Transverse colon (tissue), 4 donors: ENCODE measurements at regions not wholly inside any gene's neighbourhood (a gene's known extent, or its start where the extent isn't known, plus 50 kb on each side); places are given as distances from the start of the nearest gene placed in this dataset.
A peak's percentile ranks its signal among the peaks of the same experiment; 100 is the strongest.

Experiments used
- DNase-seq: peaks from one replicate; pipeline ENCODE4 v3.0.0-alpha.2; 2019
- H3K27ac ChIP-seq, 4 donors: fragments of 200-600 bp; sonication (generic); 2 replicates each; pipeline ENCODE4 v1.5.1; 2016 to 2018; ENCODE audit warnings: inconsistent platforms in 4 of 4
- H3K27me3 ChIP-seq: fragments of 200-600 bp; sonication (generic); 2 replicates; pipeline ENCODE4 v1.5.1; 2017; ENCODE audit warnings: inconsistent platforms
- H3K36me3 ChIP-seq, 4 donors: fragments of 200-600 bp; sonication (generic); 2 replicates each; pipeline ENCODE4 v1.5.1; 2017 to 2019; ENCODE audit warnings: inconsistent platforms in 4 of 4
- H3K4me1 ChIP-seq, 4 donors: fragments of 200-600 bp; sonication (generic); 2 replicates each; pipeline ENCODE4 v1.5.1; 2017 to 2020; ENCODE audit warnings: inconsistent platforms in 4 of 4
- H3K4me3 ChIP-seq, 4 donors: fragments of 200-600 bp; sonication (generic); 1 replicate in 1 of 4; 2 replicates in 3 of 4; pipeline versions ENCODE4 v1.5.1 to v1.6.1; 2017 to 2019; ENCODE audit warnings: inconsistent platforms in 4 of 4
- H3K9me3 ChIP-seq, 2 donors: fragments of 200-600 bp; sonication (generic); 2 replicates each; pipeline ENCODE4 v1.5.1; 2017 to 2019; ENCODE audit warnings: inconsistent platforms in 2 of 2
- CTCF ChIP-seq, 5 experiments: fragments of 200-600 bp in 3 of 5; fragments of 450-650 bp in 2 of 5; sonication (generic) in 3 of 5; IDR thresholded peaks; 1 replicate in 2 of 5; 2 replicates in 3 of 5; pipeline ENCODE4 v1.5.1; 2016 to 2017; ENCODE audit warnings: antibody characterized with exemption in 5 of 5, inconsistent platforms in 3 of 5, mild to moderate bottlenecking in 2 of 5, moderate library complexity in 1 of 5
- EP300 ChIP-seq: sonication (generic); formaldehyde crosslinking; IDR thresholded peaks from one replicate; pipeline ENCODE4 v1.6.1; 2017; ENCODE audit warnings: antibody characterized with exemption, low read depth
- POLR2A ChIP-seq: fragments of 450-650 bp; IDR thresholded peaks from one replicate; pipeline ENCODE4 v1.6.1; 2016; ENCODE audit warnings: antibody characterized with exemption, mild to moderate bottlenecking, moderate library complexity
- POLR2AphosphoS5 ChIP-seq, 3 donors: sonication (generic); formaldehyde crosslinking; IDR thresholded peaks; one replicate each; pipeline ENCODE4 v1.6.1; 2016; ENCODE audit warnings: antibody characterized with exemption in 3 of 3
- WGBS, 2 donors: methylation state at CpG; one replicate each; pipeline ENCODE4 v1.1.5; 2018; ENCODE audit warnings: low coverage in 1 of 2; 5-methylcytosine and 5-hydroxymethylcytosine counted together
- in situ Hi-C, 4 donors: fragments of 200-750 bp; cut with MboI; loops; one replicate each; pipeline versions ENCODE4 v1.15.0 to v1.15.1; 2017; ENCODE audit warnings: low sequenced_read_pairs in 3 of 4, low pct_ligation_motif_present in 1 of 4, low pct_unique_long_range_greater_than_20kb in 1 of 4
- intact Hi-C: fragments of 100-400 bp; cut with DNase I; formaldehyde crosslinking; loops from one replicate; pipeline ENCODE4 v1.15.1; 2023; ENCODE audit warnings: low total_unique reads
- small RNA-seq, 4 donors: library from RNA; depleted of rRNA; stranded (forward); fragments of <200 nt; gene quantifications; one replicate each; pipeline ENCODE3, GENCODE V24; 2016

- TF ChIP-seq CTCF (IDR thresholded peaks at IDR 0.05): no peak
- TF ChIP-seq EP300: no peak
- no peak for TF ChIP-seq POLR2A
- no peak for TF ChIP-seq POLR2AphosphoS5 (IDR thresholded peaks at IDR 0.05)
- Histone ChIP-seq H3K9me3 (peaks cover 24% of the 10 kb centered on the region in 2 donors), H3K4me3 (no peak overlapping the region), H3K4me1 (no peaks in the 10 kb centered on the region), H3K36me3 (no peaks in the 10 kb centered on the region), H3K27me3 (peaks cover 45% of the 10 kb centered on the region), H3K27ac (no peak overlapping the region)
- WGBS, 2 donors: 0 to 79% methylated on average over 1 of the region's 1 CpG
- no peak for DNase-seq
- intact Hi-C loops (no loop called here), in situ Hi-C loops (no loop called here)
These were observed 144.2 kb downstream of the PTPRU start for GRCh38 chr1:29380532-29380931.

- no peak for DNase-seq
- WGBS, 2 donors: 6 to 23% methylated on average over 5 to 7 of the region's 7 CpGs
- peaks cover 24% of the 10 kb centered on the region in 2 donors for H3K9me3 ChIP-seq
- intact Hi-C loops: no loop called here
- no peaks in the 10 kb centered on the region for H3K4me1 ChIP-seq
- no peak for TF ChIP-seq POLR2A
- no peak for TF ChIP-seq EP300
- peak in 3 of 5 experiments; percentile 20 to 27 (median 21) for TF ChIP-seq CTCF (IDR thresholded peaks at IDR 0.05)
- no peak for TF ChIP-seq POLR2AphosphoS5 (IDR thresholded peaks at IDR 0.05)
- in situ Hi-C loops: no loop called here
- H3K27ac ChIP-seq: no peak overlapping the region
- H3K4me3 ChIP-seq: no peak overlapping the region
- H3K27me3 ChIP-seq: peaks cover 44% of the 10 kb centered on the region
- H3K36me3 ChIP-seq: no peaks in the 10 kb centered on the region
These were observed 143.2 kb downstream of the PTPRU start for GRCh38 chr1:29379443-29380073.

Small RNAs in the stretch of these regions (small RNA-seq; reads per million reads assigned to genes)
- gene AL021921.1: 0 reads per million in 4 donors
